DMS79 (cell line): ENCODE measurements at regions not wholly inside any gene's neighbourhood (a gene's known extent, or its start where the extent isn't known, plus 50 kb on each side); places are given as distances from the start of the nearest gene placed in this dataset.
A peak's percentile ranks its signal among the peaks of the same experiment; 100 is the strongest.

Source experiments
- DNase-seq: peaks from one replicate; lab custom pipeline; 2025; lab: John Stamatoyannopoulos, UW

GRCh38 chr2:217337771-217338170 lies 477.9 kb upstream of the TNP1 start:
- no peak for DNase-seq

- DNase-seq, result no peak
Observed at GRCh38 chr2:217336694-217337093, 476.8 kb upstream of the TNP1 start.

GRCh38 chr2:217335341-217335966 lies 475.6 kb upstream of the TNP1 start:
- no peak for DNase-seq

- no peak for DNase-seq
Observed at GRCh38 chr2:217334561-217334960, 474.7 kb upstream of the TNP1 start.

GRCh38 chr2:217332866-217333265 lies 473.0 kb upstream of the TNP1 start:
- DNase-seq, result no peak

- no peak for DNase-seq
Observed at GRCh38 chr2:217332417-217332791, 472.5 kb upstream of the TNP1 start.

GRCh38 chr2:217331523-217332416 lies 471.9 kb upstream of the TNP1 start:
- DNase-seq, result no peak

GRCh38 chr2:217330647-217331046 lies 470.8 kb upstream of the TNP1 start:
- no peak for DNase-seq

- DNase-seq, result no peak
Observed at GRCh38 chr2:217329023-217329431, 469.2 kb upstream of the TNP1 start.

GRCh38 chr2:217328622-217328978 lies 468.7 kb upstream of the TNP1 start:
- no peak for DNase-seq

GRCh38 chr2:217327953-217328621 lies 468.2 kb upstream of the TNP1 start:
- DNase-seq, result no peak

GRCh38 chr2:217326238-217327022 lies 466.6 kb upstream of the TNP1 start:
- no peak for DNase-seq

GRCh38 chr2:217325816-217326215 lies 466.0 kb upstream of the TNP1 start:
- no peak for DNase-seq

GRCh38 chr2:217325251-217325650 lies 465.4 kb upstream of the TNP1 start:
- no peak for DNase-seq

- DNase-seq, result no peak
Observed at GRCh38 chr2:217316743-217317142, 456.9 kb upstream of the TNP1 start.

GRCh38 chr2:217314021-217314460 lies 454.2 kb upstream of the TNP1 start:
- peak; percentile 8 for DNase-seq

- no peak for DNase-seq
Observed at GRCh38 chr2:217313386-217313785, 453.5 kb upstream of the TNP1 start.

GRCh38 chr2:217309056-217309455 lies 449.2 kb upstream of the TNP1 start:
- DNase-seq, result no peak

- DNase-seq, result peak; percentile 45
Observed at GRCh38 chr2:217307023-217307422, 447.2 kb upstream of the TNP1 start.

- DNase-seq, result no peak
Observed at GRCh38 chr2:217305882-217306281, 446.0 kb upstream of the TNP1 start.

GRCh38 chr2:217304582-217304981 lies 444.7 kb upstream of the TNP1 start:
- no peak for DNase-seq

GRCh38 chr2:217302856-217303255 lies 443.0 kb upstream of the TNP1 start:
- DNase-seq, result no peak
